ENCODE measurements at regions not wholly inside any gene's neighbourhood (a gene's known extent, or its start where the extent isn't known, plus 50 kb on each side); places are given as distances from the start of the nearest gene placed in this dataset.

DNA sequence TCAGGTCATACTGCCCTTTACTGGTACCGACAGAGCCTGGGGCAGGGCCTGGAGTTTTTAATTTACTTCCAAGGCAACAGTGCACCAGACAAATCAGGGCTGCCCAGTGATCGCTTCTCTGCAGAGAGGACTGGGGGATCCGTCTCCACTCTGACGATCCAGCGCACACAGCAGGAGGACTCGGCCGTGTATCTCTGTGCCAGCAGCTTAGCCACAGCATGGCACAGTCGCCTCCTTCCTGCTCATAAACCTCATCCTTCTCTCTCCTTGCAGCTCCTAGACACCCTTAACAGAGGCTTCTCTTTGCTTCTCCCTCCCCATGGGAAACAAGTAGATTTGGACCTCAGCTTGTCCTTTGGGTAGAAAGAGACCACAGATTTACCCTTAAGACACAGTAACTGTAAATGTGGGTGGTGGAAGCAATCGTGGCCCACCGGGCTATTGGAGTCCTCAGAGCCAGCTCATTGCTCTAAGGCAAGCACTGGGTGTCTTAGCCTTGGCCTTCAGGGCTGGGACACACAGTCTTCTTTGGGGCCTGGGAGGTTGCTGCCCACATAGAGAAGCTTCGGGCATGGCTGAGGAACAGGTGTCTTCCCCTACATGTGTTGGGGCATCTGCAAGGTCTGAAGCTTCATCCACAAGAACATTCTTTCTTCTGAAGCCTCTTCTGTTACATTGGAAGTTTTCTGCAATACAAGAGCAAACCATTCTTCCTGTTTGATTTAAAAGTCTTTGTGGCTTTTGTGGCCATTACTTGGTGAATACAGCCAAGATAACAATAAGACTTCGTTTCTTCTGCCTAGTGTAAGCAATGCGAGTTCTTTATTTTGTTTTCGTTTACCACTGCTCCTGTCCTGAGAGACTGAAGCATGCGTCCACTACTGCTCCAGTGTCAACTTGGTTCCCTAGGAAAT lies 95.5 kb upstream of the PRSS58 start:
- DNase-seq = no peak

DNA sequence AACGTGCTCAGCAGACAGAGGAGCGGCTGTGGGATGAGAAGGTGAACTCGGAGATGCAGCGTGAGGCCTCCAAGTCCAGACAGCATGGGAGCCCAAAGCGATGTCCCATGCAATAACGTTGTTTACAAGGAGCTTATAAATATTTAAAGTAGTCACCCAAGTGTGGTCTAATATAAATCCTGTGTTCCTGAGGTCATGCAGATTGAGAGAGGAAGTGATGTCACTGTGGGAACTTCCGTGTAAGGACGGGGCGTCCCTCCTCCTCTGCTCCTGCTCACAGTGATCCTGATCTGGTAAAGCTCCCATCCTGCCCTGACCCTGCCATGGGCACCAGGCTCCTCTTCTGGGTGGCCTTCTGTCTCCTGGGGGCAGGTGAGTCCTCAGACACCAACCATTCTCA lies 94.7 kb upstream of the PRSS58 start:
- no peak for DNase-seq

DNA sequence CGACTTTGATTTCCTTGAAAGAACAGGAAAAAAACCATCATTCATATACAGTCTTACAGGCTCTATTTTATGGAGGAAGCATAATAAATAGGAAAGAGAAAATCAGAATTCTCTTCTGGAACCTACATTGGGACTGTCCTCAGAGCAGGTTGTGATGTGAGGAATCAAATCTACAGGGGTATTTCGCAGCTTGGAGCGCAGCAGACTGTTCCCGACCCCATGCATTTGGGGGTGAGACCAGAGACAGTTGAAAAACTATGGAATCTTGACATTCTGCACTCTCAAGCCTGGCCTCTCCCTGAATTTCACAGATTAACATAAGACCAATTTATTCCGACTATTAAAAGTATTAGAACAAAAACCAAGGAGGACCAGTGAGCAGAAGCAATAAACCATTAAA lies 93.3 kb upstream of the PRSS58 start:
- DNase-seq = no peak

DNA sequence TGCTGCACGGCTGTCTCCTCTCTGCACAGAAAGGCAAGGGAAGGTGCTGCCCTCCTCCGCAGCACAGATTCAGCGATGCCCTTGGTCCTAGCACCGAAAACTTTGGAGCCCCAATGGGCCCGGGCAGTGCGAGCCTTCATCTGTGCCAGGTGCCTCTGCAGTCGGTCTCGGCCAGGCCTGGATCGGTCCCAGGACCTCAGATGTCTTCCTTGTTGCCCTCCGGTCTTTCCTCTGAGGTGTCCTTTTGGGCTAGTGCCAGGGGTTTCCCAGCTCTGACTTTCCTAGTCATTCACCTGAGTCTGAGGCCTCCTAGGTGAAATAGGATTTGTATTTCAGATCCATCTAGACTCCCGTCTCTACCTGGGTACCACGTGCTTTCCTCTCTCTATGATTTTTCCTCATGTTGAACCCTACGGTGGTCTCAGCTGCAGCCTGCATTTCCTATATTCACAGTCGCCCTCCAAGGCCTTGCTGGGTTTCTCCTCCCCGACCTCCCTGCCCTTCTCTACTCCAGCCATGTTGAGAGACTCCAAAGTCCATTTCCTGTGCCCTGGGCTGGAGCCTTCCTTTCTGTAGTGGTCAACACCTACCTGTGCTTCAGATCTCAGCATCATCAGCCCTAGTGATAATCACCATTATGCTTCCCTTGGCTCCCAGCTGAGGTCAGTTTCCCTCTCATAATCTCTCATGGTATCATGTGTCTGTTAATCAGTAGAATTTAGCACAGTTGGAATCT lies 92.0 kb upstream of the PRSS58 start:
- DNase-seq = no peak

DNA sequence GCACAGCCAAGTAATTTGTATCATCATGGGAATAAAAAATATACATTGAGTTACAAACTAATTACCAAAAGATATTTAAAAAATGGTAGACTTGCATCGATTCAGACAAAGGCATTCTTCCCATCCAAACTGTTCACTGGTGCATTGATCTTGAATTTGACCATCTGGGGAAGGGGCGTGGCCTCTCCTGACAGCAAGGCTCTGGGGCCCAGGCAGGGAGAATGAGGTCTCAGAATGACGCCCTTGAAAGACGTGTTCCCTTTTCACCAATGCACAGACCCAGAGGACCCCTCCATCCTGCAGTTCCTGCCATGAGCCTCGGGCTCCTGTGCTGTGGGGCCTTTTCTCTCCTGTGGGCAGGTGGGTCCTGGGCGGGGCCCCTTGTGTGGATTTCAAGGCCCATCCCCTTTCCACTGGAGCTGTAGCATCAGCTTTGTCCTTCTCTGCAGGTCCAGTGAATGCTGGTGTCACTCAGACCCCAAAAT lies 91.1 kb upstream of the PRSS58 start:
- no peak for DNase-seq

DNA sequence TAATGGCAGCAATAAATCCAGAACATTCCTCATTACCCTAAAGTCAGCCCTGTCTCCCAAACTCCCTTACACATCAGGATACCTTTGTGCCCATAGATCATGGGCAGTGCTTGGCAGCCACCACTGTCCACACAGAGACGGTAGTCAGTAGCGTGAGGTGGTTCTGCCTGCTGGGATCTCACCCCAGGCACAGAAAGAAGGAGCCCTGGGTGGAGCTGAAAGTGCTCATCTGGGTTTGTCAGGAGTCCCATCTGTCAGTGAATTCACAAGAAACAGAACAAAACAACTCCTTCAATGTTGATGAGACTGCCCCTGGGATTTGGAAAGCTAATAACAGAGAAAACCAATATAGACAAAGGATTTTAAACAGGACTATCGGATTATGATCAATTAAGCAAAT lies 90.2 kb upstream of the PRSS58 start:
- no peak for DNase-seq

DNA sequence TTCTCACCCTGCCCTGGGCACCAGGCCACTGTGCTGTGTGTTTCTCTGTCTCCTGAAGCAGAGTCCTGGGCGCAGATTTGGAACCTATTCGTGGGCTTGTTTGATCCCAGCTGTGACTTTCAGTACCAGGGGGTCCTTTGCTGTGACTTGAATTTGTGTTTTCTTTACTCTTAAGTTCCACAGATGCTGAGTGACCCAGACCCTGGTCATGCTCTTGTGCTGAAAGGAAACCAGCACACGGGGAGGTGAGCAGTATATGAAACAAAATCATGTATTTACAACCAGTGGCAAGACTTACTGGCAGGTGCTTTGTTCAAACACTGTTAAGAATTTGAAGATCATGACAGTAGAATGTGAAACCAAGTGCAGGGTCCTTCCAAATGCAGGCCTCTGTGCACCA lies 89.2 kb upstream of the PRSS58 start:
- DNase-seq = no peak

DNA sequence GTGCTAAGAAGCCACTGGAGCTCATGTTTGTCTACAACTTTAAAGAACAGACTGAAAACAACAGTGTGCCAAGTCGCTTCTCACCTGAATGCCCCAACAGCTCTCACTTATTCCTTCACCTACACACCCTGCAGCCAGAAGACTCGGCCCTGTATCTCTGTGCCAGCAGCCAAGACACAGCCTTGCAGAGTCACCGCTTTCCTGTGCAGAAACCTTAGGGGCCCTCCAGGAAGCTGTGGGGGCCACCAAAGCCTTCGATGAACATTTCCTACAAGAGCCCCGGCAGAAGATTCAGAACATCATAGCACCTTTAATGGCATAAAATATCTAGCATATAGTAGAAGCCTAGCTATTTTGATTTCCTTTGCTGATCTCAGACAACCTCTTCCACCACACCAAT lies 88.0 kb upstream of the PRSS58 start:
- no peak for DNase-seq

DNA sequence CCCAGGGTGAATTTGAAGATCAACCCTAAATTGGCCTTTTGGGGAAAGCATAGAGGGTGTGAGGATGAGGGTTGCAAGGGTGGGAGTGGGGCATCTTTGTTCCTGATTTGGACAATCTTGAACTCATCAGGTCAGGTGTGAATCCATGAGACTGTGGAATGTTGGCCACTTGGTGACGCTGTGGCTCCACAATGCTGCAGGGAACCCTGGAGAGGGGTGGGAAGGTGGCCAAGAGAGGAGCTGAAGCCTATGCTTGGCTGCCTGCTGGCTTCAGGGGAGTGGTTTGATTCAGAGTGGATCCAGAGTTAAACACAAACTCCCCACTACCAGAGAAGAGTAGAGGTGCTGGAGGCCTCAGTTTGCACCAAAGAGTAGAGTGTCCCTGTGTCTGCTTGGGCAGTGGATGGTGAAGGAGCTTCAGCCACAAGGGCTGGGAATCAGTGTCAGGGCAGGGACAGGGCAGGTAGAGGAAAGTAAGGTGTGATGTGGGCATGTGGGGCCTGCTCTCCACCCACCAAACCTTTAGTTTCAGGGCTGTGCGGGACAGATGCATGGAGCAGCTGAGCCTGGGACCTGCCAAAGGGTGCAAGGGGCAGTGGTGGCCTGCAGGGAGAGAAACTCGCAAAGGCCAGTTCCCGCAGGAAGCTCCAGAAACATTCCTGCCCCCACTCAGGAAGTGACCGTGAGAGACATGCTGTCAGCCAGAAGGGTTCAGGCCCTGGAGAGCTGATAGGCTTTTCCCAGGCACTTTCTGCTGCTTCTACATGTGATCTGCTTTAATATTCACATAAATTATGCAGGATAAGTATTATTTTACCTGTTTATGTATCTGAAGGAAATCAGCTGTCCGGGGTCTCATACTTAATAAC lies 81.0 kb upstream of the PRSS58 start:
- DNase-seq = no peak

DNA sequence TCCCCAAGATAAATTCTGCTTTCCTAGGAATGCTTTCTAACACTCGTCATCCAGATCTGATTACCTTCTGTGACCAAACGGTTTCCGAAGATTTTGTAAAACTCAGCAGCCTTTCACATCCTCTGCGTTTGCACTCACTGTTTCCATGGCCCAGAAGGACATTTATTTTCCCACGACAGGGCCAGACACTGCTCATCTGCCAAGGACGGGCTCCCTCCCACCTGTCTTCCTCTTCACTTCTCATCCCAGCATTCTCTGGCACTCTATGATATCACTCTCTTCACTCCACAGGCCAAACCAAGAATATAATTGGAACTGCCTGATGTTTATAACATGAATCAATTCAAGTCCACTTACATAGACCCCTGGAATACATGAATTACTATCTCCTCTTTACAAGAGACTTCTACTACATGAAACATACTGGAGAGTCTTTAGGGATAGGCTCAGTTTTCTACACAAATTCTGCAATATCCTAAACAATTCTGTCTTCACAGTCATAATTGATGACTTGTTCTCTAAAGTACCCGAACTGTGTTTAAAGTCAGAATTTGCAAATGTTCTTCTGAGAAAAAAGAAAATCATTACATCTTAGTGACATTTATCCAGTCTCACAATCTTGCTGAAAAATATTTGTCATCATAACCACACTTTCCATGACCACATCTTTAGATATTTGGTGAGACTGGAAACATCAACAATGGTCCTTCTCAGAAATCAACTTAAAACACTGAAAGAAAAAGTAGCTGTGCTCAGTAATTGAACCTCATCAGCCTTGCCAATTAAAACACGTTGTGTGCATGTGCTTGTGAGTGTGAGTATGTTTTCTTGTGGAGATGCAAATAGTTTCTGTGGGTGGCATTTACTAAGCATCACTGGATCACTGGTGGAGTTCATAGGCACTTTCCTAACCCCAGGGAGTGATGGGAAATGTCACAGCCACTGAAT lies 79.5 kb upstream of the PRSS58 start:
- no peak for DNase-seq

DNA sequence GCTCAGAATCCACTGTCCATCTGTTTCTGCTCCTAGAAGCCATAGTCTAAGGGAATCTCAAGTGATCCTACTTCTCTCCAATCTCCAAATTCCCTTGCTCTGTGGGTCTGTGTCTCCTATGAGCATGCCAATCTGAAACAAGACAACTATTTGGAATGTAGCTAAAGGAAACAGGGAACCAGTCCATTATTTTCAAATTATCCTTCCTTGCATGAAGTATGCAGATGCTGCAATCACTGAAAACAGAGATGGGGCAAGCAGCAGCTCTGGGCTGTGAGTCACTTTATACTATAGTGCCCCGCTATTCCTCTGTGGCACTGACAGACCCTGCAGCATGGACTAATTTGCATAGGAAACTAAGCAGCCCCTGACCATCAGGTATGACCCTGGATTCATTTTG lies 76.9 kb upstream of the PRSS58 start:
- no peak for DNase-seq

DNA sequence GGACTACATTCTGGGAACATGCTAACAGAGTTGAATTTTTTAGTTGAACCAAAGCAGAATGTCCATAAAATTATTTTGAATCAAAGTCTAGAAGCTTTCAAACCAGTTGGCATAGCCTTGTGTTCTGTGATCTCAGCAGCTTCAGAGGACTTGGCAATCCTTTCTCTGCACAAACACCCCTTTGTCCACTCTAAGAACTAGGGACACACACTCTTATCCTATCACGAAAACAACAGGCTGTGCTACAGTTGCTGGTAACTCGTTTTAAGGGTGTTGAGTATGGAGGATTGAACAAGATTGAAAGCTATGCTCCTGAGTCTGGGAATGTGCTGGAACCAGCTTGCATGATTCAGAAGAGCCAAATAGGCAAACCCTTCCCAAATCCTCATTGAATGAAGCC lies 76.4 kb upstream of the PRSS58 start:
- DNase-seq = no peak

DNA sequence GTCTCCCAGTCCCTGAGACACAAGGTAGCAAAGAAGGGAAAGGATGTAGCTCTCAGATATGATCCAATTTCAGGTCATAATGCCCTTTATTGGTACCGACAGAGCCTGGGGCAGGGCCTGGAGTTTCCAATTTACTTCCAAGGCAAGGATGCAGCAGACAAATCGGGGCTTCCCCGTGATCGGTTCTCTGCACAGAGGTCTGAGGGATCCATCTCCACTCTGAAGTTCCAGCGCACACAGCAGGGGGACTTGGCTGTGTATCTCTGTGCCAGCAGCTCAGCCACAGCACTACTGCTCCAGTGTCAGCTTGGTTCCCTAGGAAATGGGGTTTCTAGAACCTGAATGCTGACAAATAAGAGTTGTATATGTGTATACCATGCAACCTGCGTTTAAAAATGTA lies 74.6 kb upstream of the PRSS58 start:
- no peak for DNase-seq

DNA sequence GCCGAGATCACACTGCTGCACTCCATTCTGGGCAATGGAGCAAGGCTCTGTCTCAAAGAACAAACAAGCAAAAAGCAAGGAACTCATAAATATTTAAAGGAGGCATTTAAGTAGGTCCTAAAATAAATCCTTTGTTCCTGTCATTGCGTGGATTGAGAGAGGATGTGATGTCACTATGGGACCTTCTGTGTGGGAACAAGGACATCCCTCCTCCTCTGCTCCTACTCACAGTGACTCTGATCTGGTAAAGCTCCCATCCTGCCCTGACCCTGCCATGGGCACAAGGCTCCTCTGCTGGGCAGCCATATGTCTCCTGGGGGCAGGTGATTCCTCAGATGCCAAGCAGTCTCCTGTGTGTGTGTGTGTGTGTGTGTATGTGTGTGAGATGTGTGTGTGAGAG lies 74.1 kb upstream of the PRSS58 start:
- DNase-seq = no peak

DNA sequence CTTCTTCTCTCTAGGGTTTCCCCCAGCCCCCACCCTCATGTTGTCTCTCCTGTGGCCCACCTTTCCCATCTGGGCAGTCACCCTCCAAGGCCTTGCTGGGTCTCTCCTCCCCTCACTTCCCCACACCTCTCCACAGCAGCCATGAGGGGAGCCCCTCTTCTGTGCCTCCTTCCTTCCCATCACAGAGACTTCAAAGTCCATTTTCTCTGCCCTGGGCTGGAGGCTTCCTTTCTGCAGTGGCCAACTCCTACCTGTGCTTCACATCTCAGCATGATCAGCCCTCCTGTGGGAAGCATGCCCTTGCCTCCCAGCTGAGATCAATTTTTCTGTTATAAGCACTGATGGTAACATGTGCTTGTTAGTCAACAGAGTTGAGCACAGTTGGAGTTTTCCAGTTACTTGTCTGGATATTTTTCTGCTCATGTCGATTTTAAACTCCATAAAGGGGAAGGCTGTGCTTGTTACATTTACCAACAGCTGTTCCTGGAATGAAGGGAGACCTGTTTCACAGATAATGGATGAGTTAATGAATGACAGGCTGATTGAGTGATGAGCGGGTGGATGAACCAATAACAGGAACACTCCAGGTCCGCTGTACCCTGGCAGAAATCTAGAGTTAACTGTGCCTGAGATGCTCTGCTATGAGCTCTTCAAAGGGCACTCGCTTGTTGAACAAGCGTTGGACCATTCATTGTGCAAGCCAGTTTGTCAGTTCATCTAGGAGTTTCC lies 71.4 kb upstream of the PRSS58 start:
- DNase-seq = no peak

DNA sequence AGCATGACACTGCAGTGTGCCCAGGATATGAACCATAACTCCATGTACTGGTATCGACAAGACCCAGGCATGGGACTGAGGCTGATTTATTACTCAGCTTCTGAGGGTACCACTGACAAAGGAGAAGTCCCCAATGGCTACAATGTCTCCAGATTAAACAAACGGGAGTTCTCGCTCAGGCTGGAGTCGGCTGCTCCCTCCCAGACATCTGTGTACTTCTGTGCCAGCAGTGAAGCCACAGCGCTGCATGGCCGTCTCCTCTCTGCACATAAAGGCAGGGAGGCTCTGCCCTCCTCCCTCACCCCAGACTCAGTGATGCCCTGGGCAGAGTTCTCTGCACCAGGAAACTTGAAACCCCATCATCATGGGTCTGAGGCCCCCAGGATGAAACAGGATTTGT lies 70.7 kb upstream of the PRSS58 start:
- no peak for DNase-seq

DNA sequence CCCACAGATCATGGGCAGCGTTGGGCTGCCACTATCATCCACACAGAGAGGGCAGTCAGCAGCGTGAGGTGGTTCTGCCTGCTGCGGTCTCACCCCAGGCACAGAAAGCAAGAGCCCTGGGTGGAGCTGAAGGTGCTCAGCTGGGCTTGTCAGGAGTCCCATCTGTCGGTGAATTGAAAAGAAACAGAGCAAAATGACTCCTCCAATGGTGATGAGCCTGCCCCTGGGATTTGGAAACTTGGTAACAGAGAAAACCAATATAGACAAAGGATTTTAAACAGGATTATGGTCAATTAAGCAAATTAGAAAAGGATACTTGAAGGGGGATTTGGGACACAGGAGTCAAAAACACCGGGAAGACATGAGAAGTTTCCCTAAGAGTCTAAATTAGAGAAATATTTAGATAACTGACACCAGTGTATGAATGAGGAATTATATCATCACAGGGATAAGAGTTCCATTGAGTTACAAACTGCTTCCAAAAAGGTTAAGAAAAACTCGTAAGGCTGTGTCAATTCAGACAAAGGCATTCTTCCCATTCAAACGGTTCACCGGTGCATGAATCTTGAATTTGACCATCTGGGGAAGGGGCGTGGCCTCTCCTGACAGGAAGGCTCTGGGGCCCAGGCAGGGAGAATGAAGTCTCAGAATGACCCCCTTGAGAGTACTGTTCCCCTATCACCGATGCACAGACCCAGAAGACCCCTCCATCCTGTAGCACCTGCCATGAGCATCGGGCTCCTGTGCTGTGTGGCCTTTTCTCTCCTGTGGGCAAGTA lies 70.0 kb upstream of the PRSS58 start:
- DNase-seq = no peak

DNA sequence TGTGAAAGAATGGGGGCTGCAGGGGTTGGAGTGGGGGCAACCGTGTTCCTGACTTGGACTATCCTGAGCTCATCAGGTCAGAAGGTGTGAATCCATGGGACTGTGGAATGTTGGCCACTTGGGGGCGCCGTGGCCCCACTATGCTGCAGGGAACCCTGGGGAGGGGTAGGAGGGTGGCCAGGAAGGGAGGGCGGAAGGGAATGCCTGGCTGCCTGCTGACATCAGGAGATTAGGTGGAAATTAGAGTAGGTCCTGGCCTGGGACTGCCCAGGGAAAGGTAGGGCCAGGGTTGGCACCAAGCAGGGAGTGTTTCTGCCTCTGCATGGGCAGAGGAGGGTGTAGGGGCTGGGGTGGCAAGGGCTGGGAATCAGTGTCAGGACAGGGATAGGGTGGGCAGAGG lies 65.8 kb upstream of the PRSS58 start:
- peak in 2 of 4 experiments; percentile 13 to 36 for DNase-seq

DNA sequence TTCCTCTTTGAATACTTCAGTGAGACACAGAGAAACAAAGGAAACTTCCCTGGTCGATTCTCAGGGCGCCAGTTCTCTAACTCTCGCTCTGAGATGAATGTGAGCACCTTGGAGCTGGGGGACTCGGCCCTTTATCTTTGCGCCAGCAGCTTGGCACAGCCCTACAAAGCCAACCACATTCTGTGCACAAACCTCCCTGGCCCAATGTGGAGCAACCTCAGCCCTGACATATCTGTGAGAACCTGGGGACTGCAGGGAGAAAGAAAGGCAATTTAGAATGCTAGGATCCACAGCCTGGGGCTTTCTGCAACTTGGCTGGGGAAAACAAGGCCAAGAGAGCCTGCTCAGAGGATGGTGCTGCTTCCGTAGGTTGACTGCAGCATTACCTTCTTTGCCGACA lies 63.5 kb upstream of the PRSS58 start:
- DNase-seq = no peak

DNA sequence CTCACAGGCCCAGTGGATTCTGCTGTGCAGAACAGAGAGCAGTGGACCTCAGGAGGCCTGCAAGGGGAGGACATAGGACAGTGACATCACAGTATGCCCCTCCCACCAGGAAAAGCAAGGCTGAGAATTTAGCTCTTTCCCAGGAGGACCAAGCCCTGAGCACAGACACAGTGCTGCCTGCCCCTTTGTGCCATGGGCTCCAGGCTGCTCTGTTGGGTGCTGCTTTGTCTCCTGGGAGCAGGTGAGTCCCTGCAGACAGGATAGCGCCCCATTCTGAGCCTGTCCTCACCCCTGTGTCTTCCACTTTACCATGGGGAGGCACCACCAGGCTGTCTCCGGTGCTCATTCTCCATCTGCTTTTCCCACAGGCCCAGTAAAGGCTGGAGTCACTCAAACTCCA lies 63.0 kb upstream of the PRSS58 start:
- no peak for DNase-seq

DNA sequence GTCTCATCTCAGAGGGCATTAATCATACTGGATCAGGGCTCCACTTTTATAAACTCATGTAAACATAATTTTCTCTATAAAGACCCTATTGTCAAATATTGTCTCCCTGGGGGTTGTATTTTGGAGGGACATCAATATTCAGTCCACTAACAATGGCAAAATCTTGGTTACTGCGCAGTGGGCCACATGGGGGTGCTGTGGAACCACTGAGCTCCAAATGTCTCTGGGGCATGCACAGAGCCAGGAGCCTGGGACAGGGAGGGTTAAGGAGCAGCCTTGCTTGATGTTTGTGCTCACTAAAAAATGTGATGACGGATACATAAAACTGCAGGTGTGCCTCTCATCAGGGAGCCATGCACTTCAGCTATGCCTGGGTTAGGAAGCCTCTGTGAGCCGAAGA lies 62.1 kb upstream of the PRSS58 start:
- peak in 1 of 4 experiments; percentile 41 for DNase-seq

All from activated naive CD4-positive, alpha-beta T cell (primary cell).